DOHH2 (cell line): ENCODE measurements at regions not wholly inside any gene's neighbourhood (a gene's known extent, or its start where the extent isn't known, plus 50 kb on each side); places are given as distances from the start of the nearest gene placed in this dataset.

Source experiments
- EZH2phosphoT487 ChIP-seq: fragments of 200-600 bp; sonication (generic); IDR thresholded peaks from 2 replicates; pipeline ENCODE4 v1.6.1; 2017; ENCODE audit warnings: borderline replicate concordance, mild to moderate bottlenecking, antibody characterized with exemption, low read length, moderate library complexity, mixed read lengths
- TF ChIP-seq, protein P1 (sequence below): fragments of 200-600 bp; sonication (generic); IDR thresholded peaks from one replicate; pipeline ENCODE4 v1.5.1; 2014; ENCODE audit warnings: antibody characterized with exemption, mild to moderate bottlenecking, low read depth, low read length; ENCODE audit not compliant: poor library complexity, severe bottlenecking

- TF ChIP-seq, protein P1, sequence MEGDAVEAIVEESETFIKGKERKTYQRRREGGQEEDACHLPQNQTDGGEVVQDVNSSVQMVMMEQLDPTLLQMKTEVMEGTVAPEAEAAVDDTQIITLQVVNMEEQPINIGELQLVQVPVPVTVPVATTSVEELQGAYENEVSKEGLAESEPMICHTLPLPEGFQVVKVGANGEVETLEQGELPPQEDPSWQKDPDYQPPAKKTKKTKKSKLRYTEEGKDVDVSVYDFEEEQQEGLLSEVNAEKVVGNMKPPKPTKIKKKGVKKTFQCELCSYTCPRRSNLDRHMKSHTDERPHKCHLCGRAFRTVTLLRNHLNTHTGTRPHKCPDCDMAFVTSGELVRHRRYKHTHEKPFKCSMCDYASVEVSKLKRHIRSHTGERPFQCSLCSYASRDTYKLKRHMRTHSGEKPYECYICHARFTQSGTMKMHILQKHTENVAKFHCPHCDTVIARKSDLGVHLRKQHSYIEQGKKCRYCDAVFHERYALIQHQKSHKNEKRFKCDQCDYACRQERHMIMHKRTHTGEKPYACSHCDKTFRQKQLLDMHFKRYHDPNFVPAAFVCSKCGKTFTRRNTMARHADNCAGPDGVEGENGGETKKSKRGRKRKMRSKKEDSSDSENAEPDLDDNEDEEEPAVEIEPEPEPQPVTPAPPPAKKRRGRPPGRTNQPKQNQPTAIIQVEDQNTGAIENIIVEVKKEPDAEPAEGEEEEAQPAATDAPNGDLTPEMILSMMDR = no peak
- no peak for TF ChIP-seq EZH2phosphoT487
These were observed 406.2 kb upstream of the NOX3 start for GRCh38 chr6:155861821-155862220.
